ENCODE measurements at regions not wholly inside any gene's neighbourhood (a gene's known extent, or its start where the extent isn't known, plus 50 kb on each side); places are given as distances from the start of the nearest gene placed in this dataset.

- TF ChIP-seq CTCF (IDR thresholded peaks at IDR 0.05; ENCODE audit: low read depth, low read length, missing input control) (no peak), RAD21 (IDR thresholded peaks at IDR 0.05) (no peak), JUND (IDR thresholded peaks at IDR 0.05) (no peak)
Measured at GRCh38 chr6:76752841-76753240, 680.4 kb upstream of the IMPG1 start.

Measured in liver (tissue), 3 donors.